Fibroblast of the aortic adventitia (primary cell): ENCODE measurements at regions not wholly inside any gene's neighbourhood (a gene's known extent, or its start where the extent isn't known, plus 50 kb on each side); places are given as distances from the start of the nearest gene placed in this dataset.

Experiments used
- DNase-seq: peaks from one replicate; pipeline ENCODE4 v3.0.0-alpha.2; 2010; ENCODE audit warnings: low read depth
- H3K4me3 ChIP-seq: 2 replicates; pipeline ENCODE4 v1.5.1; 2011; ENCODE audit warnings: low read depth, mild to moderate bottlenecking, control low read depth, low read length, moderate library complexity
- TF ChIP-seq, protein P1 (sequence below): IDR thresholded peaks from 2 replicates; pipeline ENCODE4 v1.5.1; 2011; ENCODE audit warnings: mild to moderate bottlenecking, low read length, control low read depth, inconsistent platforms; ENCODE audit not compliant: insufficient read depth

DNA sequence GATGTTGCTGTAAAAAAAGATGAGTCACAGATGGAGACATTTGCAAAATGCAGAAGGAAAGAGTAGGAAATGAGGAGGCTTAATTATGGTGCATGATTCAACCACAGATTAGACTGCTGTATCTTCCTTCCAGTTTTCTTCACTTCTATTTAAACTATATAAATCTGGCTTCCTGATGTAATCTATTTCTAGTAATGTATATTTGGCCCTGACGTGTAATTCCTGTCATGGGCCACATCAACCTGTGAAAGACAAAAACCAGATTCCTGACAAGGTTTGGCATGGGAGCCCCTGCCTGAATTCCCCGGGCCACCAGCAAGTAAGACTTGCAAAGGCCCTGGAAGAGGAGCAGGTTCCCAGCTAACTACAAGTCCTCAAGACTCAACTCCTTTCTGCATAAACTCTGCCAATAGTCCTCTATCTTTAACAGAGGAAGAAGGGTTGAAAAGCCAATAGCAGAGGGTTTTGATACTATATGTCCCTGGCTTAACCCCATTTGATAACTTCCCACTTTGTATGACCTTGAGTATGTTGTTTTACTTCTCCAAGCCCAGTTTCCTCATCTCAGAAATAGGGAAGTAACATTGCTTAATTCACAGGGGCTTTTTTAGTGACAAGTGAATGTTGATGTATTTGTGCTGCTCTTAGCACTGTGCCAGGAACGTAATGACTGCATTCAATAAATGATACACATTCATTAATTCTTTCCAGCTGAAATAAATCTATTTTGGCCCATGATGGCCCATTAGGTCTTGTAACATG, 172.7 kb downstream of the SPRY2 start:
- no peak overlapping the region for H3K4me3 ChIP-seq
- peak; percentile 31 for DNase-seq
- TF ChIP-seq, protein P1, sequence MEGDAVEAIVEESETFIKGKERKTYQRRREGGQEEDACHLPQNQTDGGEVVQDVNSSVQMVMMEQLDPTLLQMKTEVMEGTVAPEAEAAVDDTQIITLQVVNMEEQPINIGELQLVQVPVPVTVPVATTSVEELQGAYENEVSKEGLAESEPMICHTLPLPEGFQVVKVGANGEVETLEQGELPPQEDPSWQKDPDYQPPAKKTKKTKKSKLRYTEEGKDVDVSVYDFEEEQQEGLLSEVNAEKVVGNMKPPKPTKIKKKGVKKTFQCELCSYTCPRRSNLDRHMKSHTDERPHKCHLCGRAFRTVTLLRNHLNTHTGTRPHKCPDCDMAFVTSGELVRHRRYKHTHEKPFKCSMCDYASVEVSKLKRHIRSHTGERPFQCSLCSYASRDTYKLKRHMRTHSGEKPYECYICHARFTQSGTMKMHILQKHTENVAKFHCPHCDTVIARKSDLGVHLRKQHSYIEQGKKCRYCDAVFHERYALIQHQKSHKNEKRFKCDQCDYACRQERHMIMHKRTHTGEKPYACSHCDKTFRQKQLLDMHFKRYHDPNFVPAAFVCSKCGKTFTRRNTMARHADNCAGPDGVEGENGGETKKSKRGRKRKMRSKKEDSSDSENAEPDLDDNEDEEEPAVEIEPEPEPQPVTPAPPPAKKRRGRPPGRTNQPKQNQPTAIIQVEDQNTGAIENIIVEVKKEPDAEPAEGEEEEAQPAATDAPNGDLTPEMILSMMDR = no peak

- peak; percentile 12 for DNase-seq
- no peak overlapping the region for H3K4me3 ChIP-seq
- TF ChIP-seq, protein P1 = no peak
Measured at GRCh38 chr13:80166352-80166751, 174.6 kb downstream of the SPRY2 start.

GRCh38 chr13:80164462-80164861, 176.5 kb downstream of the SPRY2 start:
- DNase-seq = no peak
- TF ChIP-seq, protein P1 = no peak
- H3K4me3 ChIP-seq = no peak overlapping the region

- no peak for DNase-seq
- H3K4me3 ChIP-seq = no peak overlapping the region
- TF ChIP-seq, protein P1 = no peak
Measured at GRCh38 chr13:80161896-80162295, 179.0 kb downstream of the SPRY2 start.

DNA sequence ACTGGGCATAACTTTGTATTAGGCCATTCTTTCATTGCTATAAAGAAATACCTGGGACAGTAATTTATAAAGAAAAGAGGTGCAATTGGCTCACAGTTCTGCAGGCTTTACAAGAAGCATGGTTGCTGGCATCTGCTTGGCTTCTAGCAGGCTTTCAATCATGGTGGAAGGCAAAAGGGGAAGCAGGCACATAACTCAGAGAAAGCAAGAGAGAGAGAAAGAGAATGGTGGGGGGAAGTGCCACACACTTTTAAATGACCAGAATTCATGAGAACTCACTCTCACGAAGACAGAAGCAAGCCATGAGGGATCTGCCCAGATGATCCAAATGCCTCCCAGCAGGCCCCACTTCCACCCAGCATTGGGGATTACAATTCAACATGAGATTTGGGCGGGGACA, 179.7 kb downstream of the SPRY2 start:
- no peak for DNase-seq
- H3K4me3 ChIP-seq = no peak overlapping the region
- TF ChIP-seq, protein P1 = no peak

GRCh38 chr13:80160110-80160509, 180.8 kb downstream of the SPRY2 start:
- no peak for DNase-seq
- TF ChIP-seq, protein P1 = no peak
- no peak overlapping the region for H3K4me3 ChIP-seq
